Endothelial cell of umbilical vein (primary cell): ENCODE measurements at regions not wholly inside any gene's neighbourhood (a gene's known extent, or its start where the extent isn't known, plus 50 kb on each side); places are given as distances from the start of the nearest gene placed in this dataset.

Experiments
- BruUV-seq: library from RNA; stranded (reverse); fragments of 400-500 nt; replicated peaks from 2 replicates; lab custom pipeline; 2021; lab: Mats Ljungman, UMichigan
- CTCF ChIA-PET: fragments of 300-600, 350-600 bp; sonication (Branson Sonifier 250); formaldehyde crosslinking; loops from one replicate; lab custom pipeline; 2021; ENCODE audit warnings: antibody characterized with exemption, inconsistent platforms; lab: Charles Lee
- POLR2A ChIA-PET: fragments of 300-600, 350-600 bp; sonication (Branson Sonifier 250); formaldehyde crosslinking; loops from one replicate; lab custom pipeline; 2021; ENCODE audit warnings: antibody characterized with exemption, inconsistent platforms; lab: Charles Lee
- DNase-seq: peaks from one replicate; pipeline ENCODE4 v3.0.0-alpha.2; 2011; ENCODE audit warnings: low read depth, low spot score
- FAIRE-seq: peaks from 2 replicates; lab custom pipeline; 2011; peaks lifted over from hg19 to GRCh38; lab: Jason Lieb, UNC
- H2AFZ ChIP-seq: 2 replicates; pipeline ENCODE4 v1.6.0; 2012; ENCODE audit warnings: low read depth, low read length, control low read depth, inconsistent platforms
- H3K27ac ChIP-seq: 2 replicates; pipeline ENCODE4 v1.5.1; 2011; ENCODE audit warnings: low read depth, mild to moderate bottlenecking, control low read depth, low read length, moderate library complexity; ENCODE audit not compliant: insufficient read depth
- H3K27me3 ChIP-seq, 2 experiments: 2 replicates each; pipeline versions ENCODE4 v1.6.0 to v1.6.1; 2011; ENCODE audit warnings: low read length in 2 of 2, mixed read lengths in 1 of 2; ENCODE audit not compliant: control insufficient read depth in 2 of 2, insufficient read depth in 2 of 2
- H3K36me3 ChIP-seq, 2 experiments: 2 replicates in 1 of 2; 3 replicates in 1 of 2; pipeline ENCODE4 v1.5.1; 2011; ENCODE audit warnings: low read length in 2 of 2, mild to moderate bottlenecking in 1 of 2, moderate library complexity in 1 of 2; ENCODE audit not compliant: control insufficient read depth in 2 of 2, insufficient read depth in 2 of 2; ENCODE audit errors: extremely low read depth in 1 of 2
- H3K4me1 ChIP-seq: 3 replicates; pipeline ENCODE4 v1.5.1; 2011; ENCODE audit warnings: mild to moderate bottlenecking, low read length; ENCODE audit not compliant: control insufficient read depth, insufficient read depth; ENCODE audit errors: extremely low read depth
- H3K4me2 ChIP-seq: 2 replicates; pipeline ENCODE4 v1.6.1; 2011; ENCODE audit warnings: low read length, control low read depth, mixed read lengths; ENCODE audit not compliant: insufficient read depth
- H3K4me3 ChIP-seq, 3 experiments: fragments of 200-600 bp in 1 of 3; sonication (generic), shearing (Covaris generic) in 1 of 3; replicated peaks in 1 of 3; 2 replicates each; pipeline ENCODE4 v1.5.1; 2011 to 2016; ENCODE audit warnings: control low read depth in 3 of 3, low read length in 3 of 3, mild to moderate bottlenecking in 2 of 3, inconsistent platforms in 1 of 3, low read depth in 1 of 3, moderate library complexity in 1 of 3; ENCODE audit not compliant: insufficient read depth in 1 of 3
- H3K79me2 ChIP-seq: 2 replicates; pipeline ENCODE4 v1.6.0; 2012; ENCODE audit warnings: low read length, inconsistent platforms; ENCODE audit not compliant: control insufficient read depth, insufficient read depth
- H3K9ac ChIP-seq: replicated peaks from 2 replicates; pipeline ENCODE3; 2011; ENCODE audit warnings: low read length, control low read depth; ENCODE audit not compliant: insufficient read depth; ENCODE audit errors: extremely low read depth
- H3K9me1 ChIP-seq: replicated peaks from 3 replicates; pipeline ENCODE4 v1.6.0; 2011; ENCODE audit warnings: mild to moderate bottlenecking, low read length; ENCODE audit not compliant: control insufficient read depth, insufficient read depth; ENCODE audit errors: extremely low read depth
- H3K9me3 ChIP-seq: replicated peaks from 2 replicates; pipeline ENCODE4 v1.5.1; 2012; ENCODE audit warnings: low read length, inconsistent platforms; ENCODE audit not compliant: control insufficient read depth, insufficient read depth
- H4K20me1 ChIP-seq: replicated peaks from 2 replicates; pipeline ENCODE3; 2011; ENCODE audit warnings: mild to moderate bottlenecking, low read length; ENCODE audit not compliant: control insufficient read depth, insufficient read depth; ENCODE audit errors: extremely low read depth
- EZH2 ChIP-seq: IDR thresholded peaks from 2 replicates; pipeline ENCODE4 v1.6.1; 2012; ENCODE audit warnings: borderline replicate concordance, low read depth, mild to moderate bottlenecking, moderate library complexity, low read length, inconsistent platforms; ENCODE audit not compliant: severe bottlenecking
- FOS ChIP-seq: IDR thresholded peaks from 2 replicates; pipeline ENCODE4 v1.6.1; 2011; ENCODE audit warnings: mild to moderate bottlenecking, low read length, moderate library complexity, borderline replicate concordance; ENCODE audit not compliant: insufficient read depth
- GATA2 ChIP-seq: IDR thresholded peaks from 2 replicates; pipeline ENCODE4 v1.7.0; 2011; ENCODE audit warnings: low read depth, mild to moderate bottlenecking, moderate library complexity, mixed read lengths, low read length; ENCODE audit not compliant: insufficient read length, insufficient read depth
- JUN ChIP-seq: IDR thresholded peaks from 2 replicates; pipeline ENCODE4 v1.6.1; 2011; ENCODE audit warnings: borderline replicate concordance, low read depth; ENCODE audit not compliant: insufficient read length, insufficient read depth
- MYC ChIP-seq: IDR thresholded peaks from one replicate; pipeline ENCODE4 v1.6.1; 2011; ENCODE audit warnings: mild to moderate bottlenecking, low read depth, low read length
- POLR2A ChIP-seq: IDR thresholded peaks from 2 replicates; pipeline ENCODE4 v1.6.1; 2012; ENCODE audit warnings: low read depth, mild to moderate bottlenecking, control low read depth, low read length
- POLR2AphosphoS5 ChIP-seq: IDR thresholded peaks from 2 replicates; pipeline ENCODE4 v1.6.1; 2012; ENCODE audit warnings: low read depth, mild to moderate bottlenecking, control low read depth, low read length, moderate library complexity; ENCODE audit not compliant: insufficient read depth
- dilution Hi-C: fragments of 300-500 bp; cut with MboI; formaldehyde crosslinking; loops from one replicate; pipeline ENCODE4 v1.15.0; 2019; ENCODE audit warnings: low sequenced_read_pairs; ENCODE audit not compliant: extremely low pct_ligation_motif_present
- intact Hi-C: fragments of 100-400 bp; cut with micrococcal nuclease; formaldehyde crosslinking; loops from one replicate; pipeline ENCODE4 v1.10.0; 2022
- TF ChIP-seq, protein P1 (sequence below), 2 donors: IDR thresholded peaks; 1 replicate in 1 of 2; 2 replicates in 1 of 2; pipeline ENCODE4 v1.5.1; 2011; ENCODE audit warnings: low read length in 2 of 2, mild to moderate bottlenecking in 2 of 2, moderate library complexity in 2 of 2, control low read depth in 1 of 2, inconsistent platforms in 1 of 2, low read depth in 1 of 2; ENCODE audit not compliant: insufficient read depth in 1 of 2; ENCODE audit errors: extremely low read depth in 1 of 2
- TF ChIP-seq, protein P2 (sequence below): IDR thresholded peaks from 2 replicates; pipeline ENCODE4 v1.6.1; 2011; ENCODE audit not compliant: insufficient read depth, insufficient read length

DNA sequence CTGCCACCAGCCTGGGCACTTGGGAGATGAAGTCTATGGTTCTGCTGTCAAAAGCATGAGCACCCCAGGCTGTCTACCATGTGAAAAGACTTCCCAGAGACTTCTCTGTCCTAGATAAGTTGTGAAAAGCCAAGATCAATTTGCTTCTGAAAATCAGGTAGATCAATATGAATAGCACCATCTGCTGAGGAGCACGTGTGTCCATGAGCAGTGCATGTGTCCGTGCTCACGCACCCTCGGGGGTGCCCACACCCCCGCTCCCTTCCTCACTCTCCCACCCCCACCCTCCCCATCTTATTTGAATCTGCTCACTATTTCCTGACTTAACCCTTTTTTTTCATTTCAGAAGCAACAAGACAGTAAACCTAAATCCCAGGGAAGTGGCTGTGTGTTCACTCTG is 238.3 kb upstream of the SDK2 start:
- TF ChIP-seq FOS (no peak), MYC (no peak)
- DNase-seq (no peak), FAIRE-seq (no peak)
- dilution Hi-C loops (no loop called here), intact Hi-C loops (no loop called here)
- BruUV-seq, result no TSS peak
- Histone ChIP-seq H3K9ac (no peak overlapping the region), H4K20me1 (no peaks in the 10 kb centered on the region), H3K79me2 (no peaks in the 10 kb centered on the region), H3K9me3 (peaks cover 11% of the 10 kb centered on the region), H2AFZ (no peak overlapping the region), H3K4me2 (no peak overlapping the region), H3K27me3 (no peaks in the 10 kb centered on the region), H3K27ac (no peak overlapping the region), H3K4me3 (no peak overlapping the region), H3K9me1 (no peaks in the 10 kb centered on the region), H3K4me1 (no peaks in the 10 kb centered on the region), H3K36me3 (no peaks in the 10 kb centered on the region)
- CTCF ChIA-PET, result no interaction called here
- POLR2A ChIA-PET, result no interaction called here

- TF ChIP-seq JUN (no peak), POLR2AphosphoS5 (no peak), FOS (no peak), POLR2A (no peak), MYC (no peak), GATA2 (no peak), EZH2 (no peak)
- TF ChIP-seq, protein P1, sequence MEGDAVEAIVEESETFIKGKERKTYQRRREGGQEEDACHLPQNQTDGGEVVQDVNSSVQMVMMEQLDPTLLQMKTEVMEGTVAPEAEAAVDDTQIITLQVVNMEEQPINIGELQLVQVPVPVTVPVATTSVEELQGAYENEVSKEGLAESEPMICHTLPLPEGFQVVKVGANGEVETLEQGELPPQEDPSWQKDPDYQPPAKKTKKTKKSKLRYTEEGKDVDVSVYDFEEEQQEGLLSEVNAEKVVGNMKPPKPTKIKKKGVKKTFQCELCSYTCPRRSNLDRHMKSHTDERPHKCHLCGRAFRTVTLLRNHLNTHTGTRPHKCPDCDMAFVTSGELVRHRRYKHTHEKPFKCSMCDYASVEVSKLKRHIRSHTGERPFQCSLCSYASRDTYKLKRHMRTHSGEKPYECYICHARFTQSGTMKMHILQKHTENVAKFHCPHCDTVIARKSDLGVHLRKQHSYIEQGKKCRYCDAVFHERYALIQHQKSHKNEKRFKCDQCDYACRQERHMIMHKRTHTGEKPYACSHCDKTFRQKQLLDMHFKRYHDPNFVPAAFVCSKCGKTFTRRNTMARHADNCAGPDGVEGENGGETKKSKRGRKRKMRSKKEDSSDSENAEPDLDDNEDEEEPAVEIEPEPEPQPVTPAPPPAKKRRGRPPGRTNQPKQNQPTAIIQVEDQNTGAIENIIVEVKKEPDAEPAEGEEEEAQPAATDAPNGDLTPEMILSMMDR (IDR thresholded peaks at IDR 0.05; ENCODE audit: extremely low read depth in 1 of 2, insufficient read depth in 1 of 2, low read depth in 1 of 2, low read length in 2 of 2), result no peak
- TF ChIP-seq, protein P2, sequence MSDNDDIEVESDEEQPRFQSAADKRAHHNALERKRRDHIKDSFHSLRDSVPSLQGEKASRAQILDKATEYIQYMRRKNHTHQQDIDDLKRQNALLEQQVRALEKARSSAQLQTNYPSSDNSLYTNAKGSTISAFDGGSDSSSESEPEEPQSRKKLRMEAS, result no peak
- Histone ChIP-seq H3K36me3 (no peaks in the 10 kb centered on the region), H2AFZ (no peak overlapping the region), H3K9ac (no peak overlapping the region), H4K20me1 (no peaks in the 10 kb centered on the region), H3K4me3 (no peak overlapping the region), H3K79me2 (no peaks in the 10 kb centered on the region), H3K9me1 (no peaks in the 10 kb centered on the region), H3K27ac (no peak overlapping the region), H3K4me1 (no peaks in the 10 kb centered on the region), H3K9me3 (peaks cover 9% of the 10 kb centered on the region), H3K4me2 (no peak overlapping the region), H3K27me3 (no peaks in the 10 kb centered on the region)
- DNase-seq, result no peak
- POLR2A ChIA-PET, result no interaction called here
- intact Hi-C loops, result no loop called here
- FAIRE-seq, result no peak
- CTCF ChIA-PET, result no interaction called here
- no TSS peak for BruUV-seq
- dilution Hi-C loops, result no loop called here
These were observed 238.9 kb upstream of the SDK2 start for GRCh38 chr17:73883175-73883574.
